Fibroblast of gingiva (primary cell): ENCODE measurements at regions not wholly inside any gene's neighbourhood (a gene's known extent, or its start where the extent isn't known, plus 50 kb on each side); places are given as distances from the start of the nearest gene placed in this dataset.
"Not testable (repeated sequence)": the region's sequence is repeated elsewhere in the genome, so short reads cannot be mapped to it uniquely, and the experiment has no call there.

Experiments used
- DNase-seq: peaks from one replicate; pipeline ENCODE4 v3.0.0-alpha.2; 2011; ENCODE audit warnings: low read depth

DNA sequence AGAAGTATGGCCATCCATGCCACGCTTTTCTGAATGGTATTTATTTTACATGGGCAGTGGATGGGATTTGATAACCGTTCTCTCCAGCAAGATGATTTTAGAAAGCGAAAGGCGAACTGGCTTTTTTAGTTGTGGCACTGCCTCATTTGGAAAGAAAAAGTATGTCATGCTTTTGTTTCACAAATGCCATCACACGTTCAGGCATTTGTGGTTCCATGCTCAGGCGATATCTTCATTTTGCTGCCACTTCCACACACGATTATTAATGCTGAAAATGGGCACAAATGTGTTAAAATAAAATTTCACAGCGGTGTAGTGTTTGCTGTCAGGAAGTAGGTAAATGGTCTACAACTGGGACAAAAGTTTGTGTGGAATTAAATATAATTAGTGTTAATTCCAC lies 328.1 kb downstream of the BCL2L11 start:
- not testable (repeated sequence) for DNase-seq

DNA sequence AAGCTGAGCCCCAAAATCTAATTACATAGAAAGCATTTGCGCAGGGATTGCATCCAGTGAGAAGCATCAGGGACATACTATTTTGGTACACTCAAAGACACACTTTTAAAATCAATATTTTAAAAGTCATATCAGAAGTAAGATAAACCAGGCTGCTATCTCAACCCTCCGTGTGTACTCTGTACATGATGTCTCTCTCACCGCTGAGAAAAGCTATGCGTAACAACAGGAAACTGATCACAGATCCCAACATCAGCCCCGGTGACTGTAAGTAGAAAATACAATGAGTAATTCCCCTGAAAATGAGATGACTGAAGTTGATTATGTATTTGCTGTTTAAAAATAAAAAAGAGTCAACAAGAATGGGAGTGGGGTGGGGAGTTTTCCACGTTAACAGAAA lies 329.8 kb downstream of the BCL2L11 start:
- DNase-seq = not testable (repeated sequence)

DNA sequence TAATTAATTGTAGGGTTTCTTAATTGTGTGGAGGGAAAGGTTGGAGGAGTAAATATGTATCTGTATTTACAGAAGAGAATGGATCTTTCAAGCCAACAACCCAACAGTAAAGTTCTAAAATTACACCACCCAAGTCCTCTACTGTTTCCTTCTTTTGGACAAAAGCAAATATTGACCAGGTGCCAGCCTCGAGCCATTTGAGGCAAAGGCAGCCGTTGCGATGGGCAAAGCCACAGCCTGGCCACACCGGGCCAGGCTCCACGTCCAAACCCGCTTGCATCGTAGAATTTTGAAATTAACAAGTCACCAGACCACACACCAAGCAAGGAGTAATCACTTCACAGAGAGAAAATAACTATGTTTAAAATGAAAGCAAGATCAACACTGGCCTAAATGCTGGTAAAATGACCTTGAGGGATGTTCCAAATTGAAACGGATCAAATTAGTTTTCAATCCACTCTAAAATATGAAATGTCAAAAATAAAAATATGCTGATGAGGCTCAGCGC lies 331.0 kb downstream of the BCL2L11 start:
- DNase-seq = peak; percentile 26

DNA sequence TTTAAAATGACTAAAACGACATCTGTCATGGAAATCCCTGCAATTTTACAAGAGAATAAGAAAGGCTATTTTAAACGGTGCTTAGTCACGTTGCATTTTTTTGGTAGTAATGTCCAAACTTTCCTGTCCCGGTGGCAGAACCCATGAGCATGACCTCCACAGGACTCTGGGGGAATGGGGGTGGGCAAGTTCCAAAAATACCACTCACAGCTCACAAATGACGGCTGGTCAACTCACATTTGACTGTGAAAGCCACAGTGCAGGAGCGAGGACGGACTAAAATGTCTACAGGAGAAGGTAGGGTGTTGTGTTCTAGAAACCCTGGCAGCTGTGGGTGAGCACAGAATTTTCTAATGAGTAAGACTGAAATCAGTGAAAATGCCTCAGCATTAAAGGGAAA lies 331.5 kb downstream of the BCL2L11 start:
- not testable (repeated sequence) for DNase-seq

DNA sequence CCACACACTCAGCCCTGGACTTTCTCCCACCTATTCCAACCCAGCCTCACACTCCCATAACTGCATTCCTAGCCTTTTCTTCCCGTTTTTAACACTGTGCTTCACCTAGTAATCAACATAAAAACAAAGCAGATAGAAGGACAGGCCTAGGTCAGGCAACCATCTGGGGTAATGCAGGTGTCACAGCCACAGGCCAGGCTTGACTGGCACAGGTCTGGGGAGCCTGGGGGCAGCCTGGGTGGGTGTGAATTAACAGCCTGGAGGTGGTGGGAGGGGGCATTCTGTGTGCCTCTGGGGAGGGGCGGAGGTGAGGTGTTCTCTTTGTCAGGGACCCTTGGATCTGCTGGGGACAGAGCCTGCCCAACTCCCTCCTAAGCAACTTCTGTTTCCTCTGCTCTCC lies 332.6 kb downstream of the BCL2L11 start:
- DNase-seq = not testable (repeated sequence)

DNA sequence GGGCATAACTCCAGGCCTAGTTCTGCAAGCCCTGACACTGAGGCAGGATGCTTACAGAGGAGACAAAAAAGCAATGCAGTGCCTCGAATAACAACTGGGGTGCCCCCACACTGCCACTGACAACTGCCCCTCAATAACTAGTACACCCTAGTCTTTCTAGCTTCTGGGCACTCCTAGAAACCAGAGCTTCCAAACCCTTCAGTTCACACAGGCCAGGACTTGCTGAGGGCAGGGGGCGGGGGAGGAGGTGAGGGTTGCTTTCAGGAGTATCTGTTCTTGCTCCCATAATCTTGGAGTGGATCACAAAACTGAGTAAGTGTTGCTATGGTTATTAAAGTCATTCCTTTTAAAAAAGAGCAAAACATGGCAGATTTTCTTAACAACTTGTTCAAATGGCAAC lies 333.1 kb downstream of the BCL2L11 start:
- not testable (repeated sequence) for DNase-seq

DNA sequence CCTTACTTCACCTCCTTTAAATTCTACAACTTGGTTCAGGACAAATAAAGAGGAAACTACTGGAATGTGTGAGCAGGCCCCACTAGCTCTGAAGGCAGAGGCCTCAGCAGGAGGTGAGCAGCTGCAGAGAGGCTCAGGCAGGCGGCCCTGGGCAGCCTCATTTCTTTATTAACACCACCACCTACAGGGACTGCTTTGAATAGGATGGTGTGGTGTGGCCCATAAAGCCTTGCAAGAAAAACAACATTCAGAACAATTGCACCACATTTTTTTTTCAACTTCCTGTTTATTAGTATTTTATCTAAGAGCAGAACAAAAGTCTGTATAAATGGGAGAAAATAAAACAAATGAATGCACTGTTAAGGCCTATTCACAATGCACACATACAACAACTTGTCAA lies 333.7 kb downstream of the BCL2L11 start:
- DNase-seq = peak; percentile 86

DNA sequence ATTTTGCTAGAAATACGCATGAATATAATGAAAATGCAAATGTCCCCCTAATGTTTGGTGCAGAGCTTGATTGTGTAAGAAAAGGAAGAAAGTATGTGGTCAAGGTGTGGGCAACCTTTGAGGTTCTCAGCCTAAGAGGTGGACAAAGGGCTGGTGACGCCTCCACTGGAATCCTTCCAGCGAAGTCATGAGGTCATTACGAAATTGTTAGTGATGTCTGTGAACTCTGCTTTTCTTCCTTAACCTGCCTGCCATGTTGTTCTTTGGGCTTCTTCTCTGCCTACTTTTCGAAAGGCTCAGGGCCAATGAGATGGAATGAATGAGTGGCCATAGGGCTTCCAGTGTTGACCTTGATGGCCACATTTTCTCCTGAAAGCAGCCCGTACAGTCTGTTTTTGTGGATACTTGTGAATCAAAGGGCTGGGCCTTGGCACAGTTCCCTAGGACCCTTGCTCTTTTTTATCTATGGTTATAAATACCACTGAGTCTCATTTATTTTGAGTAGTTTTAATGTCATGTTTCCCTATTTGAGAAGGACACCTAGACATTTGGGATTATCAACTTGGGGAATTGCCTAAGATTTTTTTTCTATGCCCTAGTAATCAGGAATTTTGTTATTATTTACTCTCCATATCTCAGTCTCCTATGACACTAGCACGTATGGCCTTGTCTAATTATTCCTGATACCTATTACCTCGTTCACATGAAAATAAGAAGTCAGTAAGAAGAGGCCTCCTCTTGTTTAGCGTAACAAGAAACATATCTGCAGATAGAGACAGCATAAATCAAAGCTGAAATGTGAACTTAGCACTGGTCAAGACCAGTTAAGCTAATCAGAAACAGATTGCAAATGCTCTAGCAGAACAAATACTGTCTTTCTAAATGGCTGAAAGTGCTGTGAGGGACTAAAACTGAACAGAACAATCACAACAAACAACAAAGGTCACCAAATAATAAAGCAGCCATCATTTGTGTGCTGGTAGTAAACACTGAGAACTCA lies 334.6 kb downstream of the BCL2L11 start:
- DNase-seq = peak; percentile 60

DNA sequence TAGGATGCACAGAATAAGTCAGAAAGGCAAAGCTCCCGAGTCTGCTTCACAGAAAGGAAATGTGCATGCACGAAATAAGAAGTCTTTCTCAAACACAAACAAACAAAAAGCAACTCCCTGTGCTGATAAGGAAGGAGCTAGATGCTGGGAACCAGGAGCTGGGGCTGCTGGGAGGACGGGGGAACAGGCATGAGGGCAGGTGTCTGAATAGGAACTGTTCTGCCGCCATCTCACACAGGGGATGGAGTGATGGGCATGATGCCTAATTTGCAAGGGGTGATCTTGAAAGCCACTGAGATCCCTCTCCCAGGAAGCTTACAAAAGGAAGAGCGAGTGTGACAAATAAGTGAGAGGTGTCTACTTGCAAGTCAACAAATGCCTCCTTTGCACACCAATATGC lies 336.5 kb downstream of the BCL2L11 start:
- not testable (repeated sequence) for DNase-seq

DNA sequence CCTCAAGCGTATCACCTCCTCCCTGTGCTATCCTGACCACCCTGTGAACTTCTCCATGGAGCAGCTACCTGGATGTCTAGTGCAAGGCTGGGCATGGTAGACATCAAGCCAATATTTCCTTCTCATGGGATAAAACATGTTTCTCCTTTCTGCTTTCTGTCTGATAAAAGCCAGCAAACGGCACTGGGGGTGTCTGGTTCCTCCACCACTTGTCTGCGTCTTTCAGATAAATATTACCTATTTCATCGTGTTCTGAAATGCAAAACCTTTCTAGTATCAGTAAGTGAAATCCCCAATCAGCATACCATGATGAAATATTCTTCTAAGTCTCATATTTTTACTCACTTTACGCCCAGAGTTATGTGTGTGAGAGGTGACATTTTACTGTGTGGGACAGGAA lies 340.2 kb downstream of the BCL2L11 start:
- DNase-seq = not testable (repeated sequence)

DNA sequence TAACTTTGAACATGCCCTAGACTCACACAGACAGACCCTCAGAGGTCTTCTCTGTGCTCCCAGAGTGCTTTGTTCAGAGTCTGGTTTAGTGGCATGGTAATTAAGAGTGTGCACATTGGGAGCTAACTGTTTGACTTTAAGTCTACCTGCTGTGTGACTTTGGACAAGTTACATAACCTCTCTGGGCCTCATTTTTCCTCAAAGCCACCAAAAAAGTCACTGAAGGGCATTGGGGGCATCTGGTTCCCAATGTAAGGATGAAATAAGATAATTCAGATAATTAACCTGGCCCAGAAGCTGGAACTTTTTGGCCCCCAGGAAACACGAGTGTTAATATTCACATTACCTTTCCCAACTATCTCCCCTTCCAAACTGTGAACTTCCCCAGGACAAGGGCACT lies 341.1 kb downstream of the BCL2L11 start:
- DNase-seq = not testable (repeated sequence)

DNA sequence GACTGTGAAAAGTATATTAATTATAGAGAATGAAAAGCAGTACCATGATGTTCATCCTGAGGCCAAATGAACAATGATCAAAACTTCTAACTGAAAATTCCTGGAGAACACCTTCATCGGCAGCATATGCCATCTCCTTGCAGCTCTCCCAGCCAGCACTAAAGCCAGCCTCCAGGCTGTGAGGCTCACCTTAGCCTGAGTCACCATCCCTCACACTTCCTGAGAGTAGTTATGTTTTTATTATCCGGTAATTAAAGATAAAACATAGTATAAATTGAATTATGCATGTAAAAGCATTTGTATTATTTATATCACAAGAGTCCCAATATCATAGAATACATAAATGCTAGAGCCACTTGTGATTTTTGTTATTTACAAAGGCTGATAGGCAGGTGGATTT lies 341.9 kb downstream of the BCL2L11 start:
- DNase-seq = not testable (repeated sequence)

DNA sequence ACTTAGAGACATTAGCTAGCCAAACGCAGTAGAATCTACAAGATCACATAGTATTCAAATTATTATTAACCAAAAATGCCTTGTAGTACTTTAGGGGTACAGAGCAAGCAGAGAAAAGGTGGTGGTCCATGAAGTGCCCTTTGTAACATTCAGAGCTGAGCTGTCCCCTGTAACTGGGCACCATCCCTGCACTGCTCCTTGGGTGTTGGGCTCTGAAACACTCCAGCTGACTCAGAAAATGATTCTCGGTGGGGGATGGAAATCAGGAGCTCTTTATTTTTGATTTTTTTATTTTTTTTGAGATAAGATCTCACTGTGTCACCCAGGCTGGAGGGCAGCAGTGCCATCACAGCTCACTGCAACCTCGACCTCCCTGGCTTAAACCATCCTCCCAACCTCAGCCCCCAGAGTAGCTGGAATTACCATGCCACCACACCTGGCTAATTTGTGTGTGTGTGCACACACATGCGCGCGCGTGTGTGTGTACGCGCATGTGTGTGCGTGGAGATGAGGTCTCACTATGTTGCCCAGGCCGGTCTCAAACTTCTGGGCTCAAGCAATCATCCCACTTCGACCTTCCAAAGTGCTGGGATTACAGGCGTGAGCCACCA lies 342.6 kb downstream of the BCL2L11 start:
- DNase-seq = not testable (repeated sequence)

DNA sequence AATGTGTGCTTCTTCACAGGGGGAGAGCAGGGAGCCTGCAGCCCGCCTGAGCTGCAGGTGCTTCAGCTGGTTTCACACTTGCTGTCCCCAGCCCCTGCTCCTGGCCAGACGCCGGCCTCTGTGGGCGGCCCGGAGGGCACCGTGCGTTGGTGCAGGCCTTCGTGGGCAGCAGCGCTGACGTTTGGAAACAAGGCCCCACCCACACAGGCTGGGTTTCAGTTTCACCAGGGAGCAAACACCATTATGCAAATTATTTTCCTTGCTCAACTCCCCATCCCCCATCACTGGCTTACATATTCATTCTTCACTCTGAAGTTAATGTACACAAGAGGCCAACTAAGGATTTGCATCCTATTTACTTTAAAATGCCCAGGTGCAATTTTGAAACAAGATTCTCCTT lies 343.2 kb downstream of the BCL2L11 start:
- not testable (repeated sequence) for DNase-seq

DNA sequence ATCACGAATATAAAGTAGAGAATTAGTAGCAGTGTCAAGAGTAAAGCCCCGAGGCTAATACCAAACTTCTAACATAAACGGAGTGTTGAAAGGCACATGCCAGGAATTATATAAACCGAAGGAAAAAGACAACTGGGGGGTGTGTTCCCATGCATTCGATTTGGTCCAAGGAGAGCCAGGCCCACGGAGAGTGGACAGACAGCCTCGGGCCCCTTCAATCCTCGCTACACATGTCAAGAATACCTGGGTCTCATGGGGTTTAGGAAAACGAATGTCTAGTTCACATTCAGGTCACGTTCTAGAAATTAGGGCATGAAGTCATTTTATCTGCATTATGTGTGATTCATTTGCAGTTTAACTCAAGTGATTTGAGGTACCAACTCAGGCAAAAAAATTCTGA lies 343.7 kb downstream of the BCL2L11 start:
- DNase-seq = not testable (repeated sequence)

DNA sequence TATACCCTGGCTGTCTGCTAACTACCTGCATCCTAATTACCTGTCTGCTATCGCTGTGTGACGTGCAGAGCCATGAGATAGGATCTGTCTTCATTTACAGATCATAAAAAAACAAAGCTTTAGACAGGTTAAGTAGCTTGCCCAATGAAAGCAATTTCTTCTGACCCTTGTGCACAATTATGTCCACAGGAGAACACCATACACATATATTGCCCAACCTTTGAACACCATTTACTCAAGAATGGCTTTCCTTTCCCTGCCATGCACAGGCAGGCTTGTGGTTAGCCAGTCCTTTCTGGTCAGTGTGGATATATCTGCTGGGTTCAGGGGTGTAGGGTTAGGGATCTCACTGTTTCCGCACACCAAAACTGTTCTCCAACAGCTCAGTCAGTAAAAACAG lies 344.8 kb downstream of the BCL2L11 start:
- DNase-seq = not testable (repeated sequence)

DNA sequence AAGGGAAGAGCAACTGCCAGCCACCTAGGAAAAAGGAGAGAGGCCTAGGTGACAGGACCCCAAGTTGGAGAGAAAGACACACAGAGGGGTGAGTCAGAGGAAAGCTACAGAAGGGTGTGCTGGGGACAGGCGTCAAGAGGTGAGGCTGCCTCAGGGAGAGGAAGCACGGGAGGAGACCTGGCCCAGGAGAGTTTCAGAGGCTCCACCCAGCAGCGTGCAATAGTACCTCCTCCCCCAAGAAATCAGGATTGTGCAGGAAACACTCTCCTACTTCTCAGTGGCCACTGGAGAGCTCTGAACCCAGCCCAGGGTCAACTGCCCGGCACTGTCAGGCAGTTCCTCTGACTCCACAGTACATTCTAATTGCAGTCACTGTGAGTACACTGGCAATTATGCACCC lies 346.0 kb downstream of the BCL2L11 start:
- DNase-seq = not testable (repeated sequence)

DNA sequence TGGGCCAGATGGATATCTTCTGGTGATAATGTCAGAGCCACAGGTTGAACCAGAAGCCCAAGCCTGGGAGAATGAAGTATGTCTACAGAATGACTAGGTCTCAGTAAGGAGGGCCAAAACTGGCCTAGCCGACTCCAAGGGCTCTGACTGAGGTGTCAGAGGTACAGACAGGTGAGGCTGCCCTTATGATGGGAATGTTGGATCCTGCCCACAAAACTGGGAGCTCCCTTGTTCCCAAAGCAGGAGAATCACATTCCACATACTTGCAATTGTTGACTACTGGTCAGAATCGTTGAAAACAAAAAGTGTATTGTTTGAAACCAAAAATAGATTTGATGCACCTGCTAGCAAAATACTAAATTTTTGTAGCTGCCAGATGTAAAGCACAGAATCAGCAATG lies 350.2 kb downstream of the BCL2L11 start:
- not testable (repeated sequence) for DNase-seq

DNA sequence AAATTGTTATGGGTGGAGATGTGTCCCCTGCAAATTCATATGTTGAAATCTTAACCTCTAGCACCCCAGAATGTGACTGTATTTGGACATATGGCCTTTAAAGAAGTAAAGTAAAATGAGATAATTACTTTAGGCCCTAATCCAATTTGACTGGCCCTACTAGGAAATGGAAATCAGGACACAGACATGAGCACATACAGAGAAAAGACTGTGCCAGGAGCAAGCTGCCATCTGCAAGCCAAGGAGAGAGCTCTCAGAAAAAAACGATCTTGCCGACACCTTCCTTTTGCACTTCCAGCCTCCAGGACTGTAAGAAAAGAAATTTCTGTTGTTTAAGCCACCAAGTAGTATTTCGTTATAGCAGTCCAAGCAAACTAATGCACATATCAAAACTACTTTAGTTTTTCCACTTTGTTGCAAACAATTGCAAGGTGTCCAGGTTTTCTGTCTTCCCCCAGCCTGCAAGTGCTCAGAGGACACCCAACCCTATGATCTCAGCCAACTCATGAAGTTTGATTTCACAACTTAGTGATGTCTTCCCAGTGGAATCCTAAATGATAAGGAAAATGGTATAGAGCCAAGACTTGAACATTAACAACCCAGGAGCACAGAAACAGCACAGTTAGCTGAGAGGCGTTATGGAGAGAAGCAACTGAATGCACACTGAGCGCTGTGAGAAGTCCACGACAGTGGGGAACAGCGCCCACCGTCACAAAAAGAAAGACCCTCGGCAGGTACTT lies 351.2 kb downstream of the BCL2L11 start:
- not testable (repeated sequence) for DNase-seq

DNA sequence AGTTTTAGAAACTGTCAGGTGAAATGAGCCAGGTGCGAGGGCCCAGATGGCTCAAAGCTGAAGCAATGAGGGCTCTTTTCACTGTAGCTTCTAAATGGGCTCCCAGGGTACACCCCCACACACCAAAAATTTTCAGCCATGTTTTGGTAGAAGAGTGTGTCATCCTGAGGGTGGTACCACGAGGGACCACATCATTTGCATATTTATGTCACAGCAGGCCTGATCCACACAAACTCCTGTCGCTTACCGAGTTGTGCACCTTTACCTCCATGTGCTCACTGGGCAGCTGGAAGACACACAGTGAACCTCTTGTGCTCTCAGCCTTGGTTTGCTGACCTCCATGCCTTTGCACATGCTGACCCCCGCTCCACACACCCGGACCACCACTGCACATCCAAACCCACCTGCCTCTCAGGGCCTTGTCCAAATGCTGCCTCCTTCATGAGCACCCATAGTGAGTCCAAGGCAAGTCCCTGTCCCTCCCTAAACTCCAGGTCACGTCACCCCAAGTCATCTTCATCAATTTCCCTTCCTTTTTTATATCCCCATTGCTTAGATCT lies 352.2 kb downstream of the BCL2L11 start:
- not testable (repeated sequence) for DNase-seq

DNA sequence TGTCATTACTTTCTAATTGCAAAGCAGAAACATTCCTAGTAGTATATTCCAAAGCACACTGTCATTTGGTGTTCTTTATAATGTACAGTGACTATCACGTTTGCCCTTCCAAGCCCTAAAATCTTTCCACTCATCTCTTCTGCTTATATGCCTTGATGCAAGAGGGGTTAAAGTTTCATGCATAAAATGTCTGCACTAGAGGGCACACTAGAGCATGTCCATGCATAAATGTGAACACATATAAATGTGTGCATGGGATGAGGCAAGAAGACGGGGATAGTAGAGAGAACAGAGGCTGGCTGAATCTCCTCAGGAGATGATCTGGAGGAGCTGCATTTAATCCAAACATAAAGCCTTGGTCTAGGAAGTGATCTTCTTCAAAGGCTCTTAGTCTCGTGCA lies 352.8 kb downstream of the BCL2L11 start:
- not testable (repeated sequence) for DNase-seq

DNA sequence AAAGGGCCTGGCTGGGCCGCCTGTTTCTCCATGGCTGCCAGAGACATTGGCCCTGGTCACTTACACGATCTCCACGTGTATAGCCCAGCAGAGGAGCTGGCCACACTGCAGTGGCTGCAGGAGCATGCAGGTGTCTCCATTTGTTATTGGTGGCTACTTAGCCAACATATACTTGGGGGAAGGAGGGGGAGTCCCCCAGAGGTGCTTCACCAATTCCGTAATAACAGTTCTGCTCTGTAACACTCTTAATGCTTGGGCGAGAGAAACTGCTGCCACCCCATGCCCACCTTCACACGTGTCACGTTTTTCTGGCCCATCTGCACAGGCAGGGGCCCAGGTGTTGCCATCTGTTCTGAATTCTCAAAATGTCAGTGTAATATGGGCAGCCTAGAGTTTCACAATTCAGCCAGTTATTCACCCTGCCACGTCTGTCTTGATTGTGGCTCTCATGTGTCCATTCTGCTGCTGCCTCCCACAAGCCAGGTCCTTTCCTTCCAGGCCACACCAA lies 353.5 kb downstream of the BCL2L11 start:
- DNase-seq = not testable (repeated sequence)
